G401 (cell line): ENCODE measurements at regions not wholly inside any gene's neighbourhood (a gene's known extent, or its start where the extent isn't known, plus 50 kb on each side); places are given as distances from the start of the nearest gene placed in this dataset.

Experiments
- DNase-seq: peaks from one replicate; pipeline ENCODE4 v3.0.0-alpha.2; 2015; ENCODE audit warnings: low spot score
- in situ Hi-C: cut with HindIII; loops from 2 replicates; pipeline ENCODE4 v1.10.0; 2016; ENCODE audit warnings: low sequenced_read_pairs, mixed read lengths

GRCh38 chr4:160808174-160808573, 1355.6 kb downstream of the FSTL5 start:
- no peak for DNase-seq
- in situ Hi-C loops: no loop called here

- no peak for DNase-seq
- in situ Hi-C loops: no loop called here
Observed at GRCh38 chr4:160809576-160809975, 1354.2 kb downstream of the FSTL5 start.

GRCh38 chr4:160810424-160810823, 1353.4 kb downstream of the FSTL5 start:
- in situ Hi-C loops: no loop called here
- no peak for DNase-seq

- in situ Hi-C loops: no loop called here
Observed at GRCh38 chr4:160810941-160811340, 1352.9 kb downstream of the FSTL5 start.

GRCh38 chr4:160811956-160812355, 1351.8 kb downstream of the FSTL5 start:
- no peak for DNase-seq
- in situ Hi-C loops: no loop called here

More at GRCh38 chr4:160810941-160811340, 1352.9 kb downstream of the FSTL5 start:
- DNase-seq: no peak

- no peak for DNase-seq
- in situ Hi-C loops: no loop called here
Observed at GRCh38 chr4:160814726-160815125, 1349.1 kb downstream of the FSTL5 start.

- in situ Hi-C loops: no loop called here
- DNase-seq: no peak
Observed at GRCh38 chr4:160818571-160818970, 1345.2 kb downstream of the FSTL5 start.

- in situ Hi-C loops: no loop called here
- DNase-seq: no peak
Observed at GRCh38 chr4:160819791-160820190, 1344.0 kb downstream of the FSTL5 start.

- in situ Hi-C loops: no loop called here
- no peak for DNase-seq
Observed at GRCh38 chr4:160824481-160824880, 1339.3 kb downstream of the FSTL5 start.

- in situ Hi-C loops: no loop called here
- DNase-seq: no peak
Observed at GRCh38 chr4:160825644-160826338, 1338.0 kb downstream of the FSTL5 start.

- in situ Hi-C loops: no loop called here
- DNase-seq: no peak
Observed at GRCh38 chr4:160826339-160826679, 1337.5 kb downstream of the FSTL5 start.

- in situ Hi-C loops: no loop called here
- DNase-seq: no peak
Observed at GRCh38 chr4:160831165-160831922, 1332.5 kb downstream of the FSTL5 start.

- no peak for DNase-seq
- in situ Hi-C loops: no loop called here
Observed at GRCh38 chr4:160835789-160836188, 1328.0 kb downstream of the FSTL5 start.

GRCh38 chr4:160836431-160836830, 1327.4 kb downstream of the FSTL5 start:
- no peak for DNase-seq
- in situ Hi-C loops: no loop called here

- no peak for DNase-seq
- in situ Hi-C loops: no loop called here
Observed at GRCh38 chr4:160846121-160846520, 1317.7 kb downstream of the FSTL5 start.

- no peak for DNase-seq
- in situ Hi-C loops: no loop called here
Observed at GRCh38 chr4:160847228-160847627, 1316.6 kb downstream of the FSTL5 start.

- no peak for DNase-seq
- in situ Hi-C loops: no loop called here
Observed at GRCh38 chr4:160848489-160848888, 1315.3 kb downstream of the FSTL5 start.

GRCh38 chr4:160848901-160849760, 1314.7 kb downstream of the FSTL5 start:
- no peak for DNase-seq
- in situ Hi-C loops: no loop called here

GRCh38 chr4:160864253-160864652, 1299.5 kb downstream of the FSTL5 start:
- DNase-seq: no peak
- in situ Hi-C loops: no loop called here

- in situ Hi-C loops: no loop called here
- no peak for DNase-seq
Observed at GRCh38 chr4:160869899-160870298, 1293.9 kb downstream of the FSTL5 start.
